Activated naive CD8-positive, alpha-beta T cell treated with anti-CD3 and anti-CD28 coated beads for 36 hours (primary cell): ENCODE measurements at regions not wholly inside any gene's neighbourhood (a gene's known extent, or its start where the extent isn't known, plus 50 kb on each side); places are given as distances from the start of the nearest gene placed in this dataset.

ENCODE experiments used
- DNase-seq: peaks from one replicate; pipeline ENCODE4 v3.0.0; 2021
- H3K27ac Mint-ChIP-seq: one replicate; pipeline ENCODE4 v1.8.0; 2022; ENCODE audit warnings: mild to moderate bottlenecking, moderate library complexity, mixed read lengths
- H3K27me3 Mint-ChIP-seq: one replicate; pipeline ENCODE4 v1.8.0; 2022; ENCODE audit warnings: mild to moderate bottlenecking, mixed read lengths
- H3K36me3 Mint-ChIP-seq: one replicate; pipeline ENCODE4 v1.8.0; 2021; ENCODE audit warnings: mild to moderate bottlenecking, mixed read lengths
- H3K4me1 Mint-ChIP-seq: one replicate; pipeline ENCODE4 v1.8.0; 2021; ENCODE audit warnings: mixed read lengths
- H3K4me3 Mint-ChIP-seq: one replicate; pipeline ENCODE4 v1.8.0; 2022; ENCODE audit warnings: mild to moderate bottlenecking, moderate library complexity, mixed read lengths
- H3K9me3 Mint-ChIP-seq: one replicate; pipeline ENCODE4 v1.8.0; 2022; ENCODE audit warnings: mixed read lengths

DNA sequence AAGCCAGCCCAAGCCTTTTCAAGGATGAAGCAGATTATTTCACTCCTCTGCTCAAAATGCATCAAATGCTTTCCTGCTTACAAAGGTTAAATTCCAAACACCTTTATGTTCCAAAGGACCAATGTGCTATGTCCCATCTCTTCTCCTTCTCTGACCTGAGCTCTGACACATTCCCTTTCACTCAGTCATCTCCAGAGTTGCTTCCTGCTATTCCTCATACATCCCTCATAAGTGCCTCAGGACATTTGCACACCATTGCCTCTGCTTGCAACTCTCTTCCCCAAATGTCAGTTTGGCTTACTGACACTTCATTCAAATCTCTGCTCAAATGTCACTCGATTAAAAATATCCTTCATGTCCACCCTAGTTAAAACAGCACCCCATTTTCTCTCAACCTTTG is 53.3 kb upstream of the BMAL1 start:
- Mint-ChIP-seq H3K27ac (no peak overlapping the region), H3K27me3 (no peaks in the 10 kb centered on the region), H3K36me3 (no peaks in the 10 kb centered on the region), H3K4me1 (no peaks in the 10 kb centered on the region), H3K9me3 (no peaks in the 10 kb centered on the region), H3K4me3 (no peak overlapping the region)
- DNase-seq: no peak

DNA sequence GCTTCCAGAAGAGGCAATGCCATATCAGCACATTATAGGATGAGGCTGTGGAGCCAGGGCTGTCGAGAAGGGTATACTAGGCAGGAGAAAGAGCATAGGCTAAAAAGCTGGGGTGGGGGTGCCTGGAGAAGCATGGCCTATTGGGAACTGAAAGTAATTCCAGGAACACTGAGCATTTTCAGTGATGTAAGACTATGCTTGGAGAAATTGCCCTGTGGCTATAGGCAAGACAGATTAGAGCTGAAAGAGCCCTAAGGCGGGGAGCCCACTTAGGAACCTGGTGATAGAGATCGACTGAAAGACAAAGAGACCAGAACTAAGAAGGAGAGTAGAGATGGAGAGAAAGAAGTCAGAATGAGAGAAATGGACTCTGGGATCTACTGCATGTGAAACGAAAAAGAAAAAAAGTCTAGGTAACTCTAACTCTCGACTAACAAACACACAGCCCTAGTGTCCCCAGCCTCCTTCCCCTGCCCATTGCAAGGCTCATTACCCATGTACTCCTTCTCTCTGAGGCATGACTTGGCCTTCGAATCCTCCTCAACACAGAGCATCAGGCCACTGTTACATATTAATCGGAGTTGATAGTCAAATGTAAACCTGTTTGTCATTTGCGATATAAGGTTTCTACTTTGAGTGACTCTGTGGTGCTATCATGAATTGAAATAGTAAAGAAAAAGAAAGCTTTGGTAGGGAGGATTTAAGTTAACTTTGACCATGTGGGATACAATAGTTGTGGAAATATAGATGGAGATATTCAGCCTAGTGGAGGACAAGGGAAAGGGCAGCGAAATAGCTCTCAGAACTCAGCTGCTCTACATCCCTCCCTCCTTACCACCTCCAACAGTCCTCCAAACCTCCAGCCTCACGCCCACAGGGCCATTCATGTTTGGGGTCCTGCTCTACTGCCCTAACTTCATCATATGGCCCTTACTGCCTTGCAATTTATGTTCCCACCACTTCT is 52.3 kb upstream of the BMAL1 start:
- H3K27ac Mint-ChIP-seq: no peak overlapping the region
- DNase-seq: no peak
- H3K36me3 Mint-ChIP-seq: no peaks in the 10 kb centered on the region
- no peaks in the 10 kb centered on the region for H3K4me1 Mint-ChIP-seq
- no peak overlapping the region for H3K4me3 Mint-ChIP-seq
- no peaks in the 10 kb centered on the region for H3K27me3 Mint-ChIP-seq
- no peaks in the 10 kb centered on the region for H3K9me3 Mint-ChIP-seq

GRCh38 chr11:13227676-13228255 is 49.8 kb upstream of the BMAL1 start:
- Mint-ChIP-seq H3K36me3 (no peaks in the 10 kb centered on the region), H3K4me1 (no peaks in the 10 kb centered on the region), H3K27me3 (no peaks in the 10 kb centered on the region), H3K9me3 (no peaks in the 10 kb centered on the region), H3K27ac (no peak overlapping the region), H3K4me3 (no peak overlapping the region)
- DNase-seq: no peak
